K562 (cell line): ENCODE measurements at regions not wholly inside any gene's neighbourhood (a gene's known extent, or its start where the extent isn't known, plus 50 kb on each side); places are given as distances from the start of the nearest gene placed in this dataset.

Experiments used
- CTCF ChIP-seq, 3 experiments: IDR thresholded peaks in 2 of 3; conservative IDR thresholded peaks in 1 of 3; 2 replicates each; pipeline ENCODE4 v1.5.1; 2011 to 2012; ENCODE audit warnings: low read length in 3 of 3, mild to moderate bottlenecking in 3 of 3, control low read depth in 2 of 3, improper control_type of control experiment in 1 of 3, inconsistent platforms in 1 of 3, low read depth in 1 of 3, mixed read lengths in 1 of 3, moderate library complexity in 1 of 3; ENCODE audit not compliant: insufficient read depth in 2 of 3
- EGR1 ChIP-seq: fragments of 450-650 bp; conservative IDR thresholded peaks from 2 replicates; pipeline ENCODE4 v1.6.1; 2017; ENCODE audit warnings: mild to moderate bottlenecking
- NEUROD1 ChIP-seq: fragments of 150-350 bp; IDR thresholded peaks from 2 replicates; pipeline ENCODE4 v1.6.1; 2014; ENCODE audit warnings: borderline replicate concordance, low read length, low read depth; ENCODE audit not compliant: partially characterized antibody
- POLR2AphosphoS5 ChIP-seq: IDR thresholded peaks from 2 replicates; pipeline ENCODE4 v1.6.1; 2011; ENCODE audit warnings: mild to moderate bottlenecking, low read depth, low read length, moderate library complexity; ENCODE audit not compliant: control insufficient read depth, insufficient read depth
- RAD21 ChIP-seq, 2 experiments: fragments of 250-450 bp in 1 of 2; fragments of 450-650 bp in 1 of 2; sonication (Bioruptor Pico) in 1 of 2; formaldehyde crosslinking in 1 of 2; IDR thresholded peaks in 1 of 2; conservative IDR thresholded peaks in 1 of 2; 2 replicates each; pipeline versions ENCODE4 v1.4.0 to v1.8.0; 2020 to 2022; ENCODE audit warnings: mild to moderate bottlenecking in 2 of 2, moderate library complexity in 1 of 2
- REST ChIP-seq, 2 experiments: fragments of 450-650 bp; formaldehyde crosslinking in 1 of 2; IDR thresholded peaks; 2 replicates each; pipeline versions ENCODE4 v1.4.0 to v1.6.1; 2014 to 2020; ENCODE audit warnings: mild to moderate bottlenecking in 2 of 2, borderline replicate concordance in 1 of 2, low read depth in 1 of 2
- UBTF ChIP-seq, 2 experiments: IDR thresholded peaks; 2 replicates each; pipeline ENCODE4 v1.6.1; 2012; ENCODE audit warnings: improper control_type of control experiment in 2 of 2, low read depth in 2 of 2, low read length in 2 of 2, borderline replicate concordance in 1 of 2
- WHSC1 ChIP-seq: IDR thresholded peaks from one replicate; pipeline ENCODE4 v1.6.1; 2012; ENCODE audit warnings: low read length, control low read depth, inconsistent platforms
- YY1 ChIP-seq, 3 experiments: IDR thresholded peaks; 2 replicates each; pipeline ENCODE4 v1.6.1; 2011; ENCODE audit warnings: low read length in 2 of 3, mild to moderate bottlenecking in 2 of 3, moderate library complexity in 2 of 3, borderline replicate concordance in 1 of 3, control low read depth in 1 of 3, low read depth in 1 of 3; ENCODE audit not compliant: insufficient read depth in 3 of 3, insufficient replicate concordance in 2 of 3, control insufficient read depth in 1 of 3, insufficient read length in 1 of 3; ENCODE audit errors: extremely low read depth in 1 of 3
- ZNF253 ChIP-seq: fragments of 250-450 bp; sonication (Bioruptor Pico); conservative IDR thresholded peaks from 2 replicates; pipeline ENCODE4 v1.6.1; 2021; ENCODE audit warnings: mild to moderate bottlenecking
- ZNF274 ChIP-seq: IDR thresholded peaks from 2 replicates; pipeline ENCODE4 v1.6.1; 2011; ENCODE audit warnings: low read depth, mild to moderate bottlenecking, low read length, moderate library complexity, borderline replicate concordance
- ZNF395 ChIP-seq: fragments of 200-800 bp; sonication (Bioruptor generic); IDR thresholded peaks from 2 replicates; pipeline ENCODE4 v1.6.1; 2017; ENCODE audit warnings: missing genetic modification characterization, missing compliant biosample characterization
- ZNF586 ChIP-seq: fragments of 450-650 bp; formaldehyde crosslinking; conservative IDR thresholded peaks from 2 replicates; pipeline ENCODE4 v1.4.0; 2020; ENCODE audit warnings: mild to moderate bottlenecking, moderate library complexity

GRCh38 chr9:116039893-116040292 is 113.7 kb upstream of the PAPPA start:
- TF ChIP-seq YY1 (IDR thresholded peaks at IDR 0.05; ENCODE audit: borderline replicate concordance in 1 of 3, control insufficient read depth in 1 of 3, extremely low read depth in 1 of 3, insufficient read depth in 3 of 3, insufficient read length in 1 of 3, insufficient replicate concordance in 2 of 3, low read depth in 1 of 3, low read length in 2 of 3) (no peak), ZNF253 (no peak), CTCF (IDR thresholded peaks at IDR 0.05 in 2 of 3, conservative IDR thresholded peaks at IDR 0.05 in 1 of 3; ENCODE audit: insufficient read depth in 2 of 3, low read depth in 1 of 3, low read length in 3 of 3) (no peak), ZNF586 (CRISPR knock-in tag) (no peak), REST (IDR thresholded peaks at IDR 0.05; ENCODE audit: borderline replicate concordance) (no peak), REST (CRISPR knock-in tag; IDR thresholded peaks at IDR 0.05; ENCODE audit: low read depth) (no peak), RAD21 (CRISPR knock-in tag; conservative IDR thresholded peaks at IDR 0.05 in 1 of 2, IDR thresholded peaks at IDR 0.05 in 1 of 2) (no peak), ZNF274 (no peak), ZNF395 (CRISPR knock-in tag) (no peak), POLR2AphosphoS5 (no peak), WHSC1 (no peak), NEUROD1 (no peak), EGR1 (no peak), UBTF (IDR thresholded peaks at IDR 0.05; ENCODE audit: borderline replicate concordance in 1 of 2, low read depth in 2 of 2, low read length in 2 of 2) (no peak)
